HL-60 (cell line): ENCODE measurements at regions not wholly inside any gene's neighbourhood (a gene's known extent, or its start where the extent isn't known, plus 50 kb on each side); places are given as distances from the start of the nearest gene placed in this dataset.

Source experiments
- DNase-seq, 2 experiments: peaks; one replicate each; pipeline ENCODE4 v3.0.0-alpha.2; 2010 to 2020; ENCODE audit warnings: low read depth in 1 of 2, low spot score in 1 of 2
- H3K27ac ChIP-seq: fragments of 250-450 bp; sonication (Bioruptor Pico); replicated peaks from 2 replicates; pipeline ENCODE4 v1.5.1; 2020; ENCODE audit warnings: mild to moderate bottlenecking, moderate library complexity
- H3K27me3 ChIP-seq: fragments of 250-450 bp; sonication (Bioruptor Pico); 2 replicates; pipeline ENCODE4 v1.5.1; 2021; ENCODE audit warnings: mild to moderate bottlenecking, moderate library complexity; ENCODE audit not compliant: insufficient read depth, poor library complexity, severe bottlenecking
- H3K4me3 ChIP-seq: replicated peaks from 2 replicates; pipeline ENCODE4 v1.5.1; 2011; ENCODE audit warnings: mild to moderate bottlenecking, control low read depth, low read length; ENCODE audit not compliant: insufficient read depth
- CTCF ChIP-seq: IDR thresholded peaks from one replicate; pipeline ENCODE4 v1.5.1; 2011; ENCODE audit warnings: low read length, control low read depth, inconsistent platforms; ENCODE audit not compliant: insufficient read depth
- GABPA ChIP-seq: IDR thresholded peaks from 2 replicates; pipeline ENCODE4 v1.6.1; 2012; ENCODE audit warnings: low read depth
- POLR2AphosphoS5 ChIP-seq: IDR thresholded peaks from 2 replicates; pipeline ENCODE4 v1.6.1; 2012; ENCODE audit warnings: low read depth
- REST ChIP-seq: IDR thresholded peaks from 2 replicates; pipeline ENCODE4 v1.6.1; 2012; ENCODE audit warnings: low read depth; ENCODE audit not compliant: insufficient replicate concordance
- SPI1 ChIP-seq: IDR thresholded peaks from 2 replicates; pipeline ENCODE4 v1.6.1; 2012; ENCODE audit warnings: low read depth, mild to moderate bottlenecking, borderline replicate concordance

- peaks cover 2% of the 10 kb centered on the region for H3K27me3 ChIP-seq
- no peak overlapping the region for H3K27ac ChIP-seq
- DNase-seq, result no peak
- H3K4me3 ChIP-seq, result no peak overlapping the region
- TF ChIP-seq GABPA (no peak), REST (no peak), CTCF (no peak), SPI1 (no peak), POLR2AphosphoS5 (no peak)
These were observed 183.1 kb upstream of the PDE1C start for GRCh38 chr7:32253299-32253698.

- no peak for TF ChIP-seq GABPA
- TF ChIP-seq SPI1, result no peak
- no peak for TF ChIP-seq CTCF
- TF ChIP-seq REST, result no peak
- no peak for TF ChIP-seq POLR2AphosphoS5
- DNase-seq, result no peak
- no peak overlapping the region for H3K4me3 ChIP-seq
- H3K27me3 ChIP-seq, result peaks cover 2% of the 10 kb centered on the region
- H3K27ac ChIP-seq, result no peak overlapping the region
These were observed 181.5 kb upstream of the PDE1C start for GRCh38 chr7:32251659-32252058.

- Histone ChIP-seq H3K4me3 (no peak overlapping the region), H3K27ac (no peak overlapping the region), H3K27me3 (peaks cover 2% of the 10 kb centered on the region)
- TF ChIP-seq SPI1 (no peak), GABPA (no peak)
- DNase-seq, result no peak
These were observed 180.5 kb upstream of the PDE1C start for GRCh38 chr7:32250471-32251260.

GRCh38 chr7:32250003-32250402 is 179.8 kb upstream of the PDE1C start:
- no peak for DNase-seq
- TF ChIP-seq SPI1 (no peak), POLR2AphosphoS5 (no peak), CTCF (no peak), REST (no peak), GABPA (no peak)
- Histone ChIP-seq H3K27ac (no peak overlapping the region), H3K27me3 (peaks cover 2% of the 10 kb centered on the region), H3K4me3 (no peak overlapping the region)
